GM12878 (cell line): ENCODE measurements at regions not wholly inside any gene's neighbourhood (a gene's known extent, or its start where the extent isn't known, plus 50 kb on each side); places are given as distances from the start of the nearest gene placed in this dataset.

Source experiments
- ATAC-seq: fragments of 200-7000 bp; cut with Tn5 transposase; 3 replicates; pipeline ENCODE4 v1.9.1; 2020; ENCODE audit warnings: mild to moderate bottlenecking, moderate library complexity
- BruUV-seq: library from RNA; stranded (reverse); fragments of 400-500 nt; replicated peaks from 2 replicates; lab custom pipeline; 2021; lab: Mats Ljungman, UMichigan
- CTCF ChIA-PET: fragments of 300-600 bp; sonication (Branson Sonifier 250); formaldehyde crosslinking; extraction: SDS; loops from one replicate; lab custom pipeline; 2021; ENCODE audit warnings: inconsistent platforms; lab: Yijun Ruan, JAX
- POLR2A ChIA-PET: fragments of 350-600 bp; formaldehyde crosslinking; extraction: SDS; loops from one replicate; lab custom pipeline; 2021; ENCODE audit warnings: inconsistent platforms; lab: Charles Lee
- RAD21 ChIA-PET: fragments of 300-600 bp; sonication (Branson Sonifier 250); formaldehyde crosslinking; loops from one replicate; lab custom pipeline; 2023; ENCODE audit warnings: antibody characterized with exemption; ENCODE audit not compliant: unreplicated experiment; lab: Charles Lee
- SMC1A ChIA-PET: fragments of 300-600 bp; sonication (Branson Sonifier 250); formaldehyde crosslinking; loops from one replicate; lab custom pipeline; 2023; ENCODE audit not compliant: unreplicated experiment, uncharacterized antibody; lab: Charles Lee
- DNase-seq: peaks from one replicate; pipeline ENCODE4 v3.0.0-alpha.2; 2011; ENCODE audit warnings: low read depth, low spot score
- FAIRE-seq: peaks from 3 replicates; lab custom pipeline; 2011; peaks lifted over from hg19 to GRCh38; lab: Jason Lieb, UNC
- H2AFZ ChIP-seq: 2 replicates; pipeline ENCODE4 v1.6.0; 2011; ENCODE audit warnings: low read depth, low read length, control low read depth; ENCODE audit not compliant: control insufficient read depth
- H3K27ac ChIP-seq: 2 replicates; pipeline ENCODE4 v1.5.1; 2011; ENCODE audit warnings: control low read depth; ENCODE audit not compliant: control insufficient read depth, insufficient read depth
- H3K27me3 ChIP-seq, 2 experiments: replicated peaks in 1 of 2; 2 replicates each; pipeline versions ENCODE4 v1.6.0 to v1.6.1; 2011; ENCODE audit warnings: low read length in 1 of 2; ENCODE audit not compliant: control insufficient read depth in 2 of 2, insufficient read depth in 2 of 2
- H3K36me3 ChIP-seq, 2 experiments: 2 replicates each; pipeline ENCODE4 v1.5.1; 2011; ENCODE audit warnings: low read length in 1 of 2; ENCODE audit not compliant: control insufficient read depth in 2 of 2, insufficient read depth in 2 of 2
- H3K4me1 ChIP-seq: 2 replicates; pipeline ENCODE4 v1.6.1; 2011; ENCODE audit warnings: mild to moderate bottlenecking, low read length, moderate library complexity, mixed read lengths; ENCODE audit not compliant: control insufficient read depth, insufficient read depth
- H3K4me2 ChIP-seq: 2 replicates; pipeline ENCODE4 v1.6.0; 2011; ENCODE audit warnings: control low read depth; ENCODE audit not compliant: control insufficient read depth, insufficient read depth
- H3K4me3 ChIP-seq: fragments of 200-600 bp; sonication (generic); 2 replicates; pipeline ENCODE4 v1.5.1; 2016
- H3K79me2 ChIP-seq: 2 replicates; pipeline ENCODE4 v1.6.0; 2011; ENCODE audit warnings: low read length; ENCODE audit not compliant: control insufficient read depth, insufficient read depth
- H3K9ac ChIP-seq: 2 replicates; pipeline ENCODE4 v1.8.0; 2011; ENCODE audit warnings: low read length, control low read depth, mixed read lengths; ENCODE audit not compliant: control insufficient read depth, insufficient read depth
- H3K9me3 ChIP-seq: replicated peaks from 3 replicates; pipeline ENCODE4 v1.5.1; 2011; ENCODE audit warnings: mild to moderate bottlenecking, low read length; ENCODE audit not compliant: control insufficient read depth, insufficient read depth
- H4K20me1 ChIP-seq: 2 replicates; pipeline ENCODE4 v1.6.0; 2011; ENCODE audit not compliant: control insufficient read depth, insufficient read depth
- BHLHE40 ChIP-seq, 2 experiments: fragments of 450-650 bp in 1 of 2; IDR thresholded peaks; 2 replicates each; pipeline ENCODE4 v1.6.1; 2011 to 2017; ENCODE audit warnings: low read depth in 2 of 2, borderline replicate concordance in 1 of 2, improper control_type of control experiment in 1 of 2, low read length in 1 of 2, mild to moderate bottlenecking in 1 of 2
- CTCF ChIP-seq, 3 experiments: IDR thresholded peaks in 2 of 3; conservative IDR thresholded peaks in 1 of 3; 2 replicates each; pipeline ENCODE4 v1.5.1; 2011; ENCODE audit warnings: low read depth in 3 of 3, low read length in 3 of 3, mild to moderate bottlenecking in 3 of 3, control low read depth in 2 of 3, moderate library complexity in 2 of 3, inconsistent platforms in 1 of 3, mixed read lengths in 1 of 3; ENCODE audit not compliant: control insufficient read depth in 2 of 3, insufficient read depth in 1 of 3; ENCODE audit errors: extremely low read depth in 1 of 3
- E2F4 ChIP-seq: IDR thresholded peaks from 2 replicates; pipeline ENCODE4 v1.6.1; 2012; ENCODE audit warnings: low read depth, low read length, improper control_type of control experiment
- EGR1 ChIP-seq, 2 experiments: IDR thresholded peaks; 1 replicate in 1 of 2; 2 replicates in 1 of 2; pipeline ENCODE4 v1.6.1; 2011 to 2012; ENCODE audit warnings: low read depth in 2 of 2, low read length in 2 of 2, borderline replicate concordance in 1 of 2, mild to moderate bottlenecking in 1 of 2, moderate library complexity in 1 of 2
- ESRRA ChIP-seq: IDR thresholded peaks from 2 replicates; pipeline ENCODE4 v1.6.1; 2012; ENCODE audit warnings: mild to moderate bottlenecking, low read length, improper control_type of control experiment
- IRF5 ChIP-seq: fragments of 450-650 bp; IDR thresholded peaks from 2 replicates; pipeline ENCODE4 v1.6.1; 2017; ENCODE audit warnings: borderline replicate concordance
- NFYB ChIP-seq: IDR thresholded peaks from 2 replicates; pipeline ENCODE4 v1.6.1; 2011; ENCODE audit warnings: low read depth, mild to moderate bottlenecking, low read length, improper control_type of control experiment, moderate library complexity; ENCODE audit not compliant: insufficient read depth
- NR2F1 ChIP-seq: fragments of 450-650 bp; conservative IDR thresholded peaks from 2 replicates; pipeline ENCODE4 v1.6.1; 2017; ENCODE audit warnings: mild to moderate bottlenecking
- PML ChIP-seq: IDR thresholded peaks from 2 replicates; pipeline ENCODE4 v1.6.1; 2012; ENCODE audit warnings: low read length, inconsistent platforms
- RELA ChIP-seq: fragments of 450-650 bp; IDR thresholded peaks from 2 replicates; pipeline ENCODE4 v1.8.0; 2014; ENCODE audit warnings: borderline replicate concordance; ENCODE audit not compliant: partially characterized antibody
- SKIL ChIP-seq: fragments of 450-650 bp; IDR thresholded peaks from 2 replicates; pipeline ENCODE4 v1.6.1; 2017; ENCODE audit warnings: mild to moderate bottlenecking, low read depth, inconsistent platforms; ENCODE audit not compliant: poor library complexity, severe bottlenecking
- SMAD5 ChIP-seq: IDR thresholded peaks from 2 replicates; pipeline ENCODE4 v1.6.1; 2016; ENCODE audit warnings: antibody characterized with exemption, low read depth
- SMC3 ChIP-seq: IDR thresholded peaks from 2 replicates; pipeline ENCODE4 v1.6.1; 2011; ENCODE audit warnings: low read length, improper control_type of control experiment, borderline replicate concordance
- SP1 ChIP-seq: IDR thresholded peaks from one replicate; pipeline ENCODE4 v1.6.1; 2011; ENCODE audit warnings: low read depth, low read length
- YBX1 ChIP-seq: fragments of 450-650 bp; IDR thresholded peaks from 2 replicates; pipeline ENCODE4 v1.6.1; 2016; ENCODE audit warnings: antibody characterized with exemption
- ZBED1 ChIP-seq: IDR thresholded peaks from 2 replicates; pipeline ENCODE4 v1.6.1; 2016; ENCODE audit warnings: borderline replicate concordance
- ZNF207 ChIP-seq: fragments of 450-650 bp; IDR thresholded peaks from 2 replicates; pipeline ENCODE4 v1.6.1; 2014; ENCODE audit warnings: antibody characterized with exemption, mild to moderate bottlenecking, borderline replicate concordance
- WGBS: methylation state at CpG from one replicate; pipeline ENCODE4 v1.1.6; 2016; ENCODE audit warnings: low lambda C conversion rate; ENCODE audit not compliant: insufficient replicate concordance, insufficient coverage; ENCODE audit errors: missing lambda C conversion rate; 5-methylcytosine and 5-hydroxymethylcytosine counted together
- in situ Hi-C: fragments of 300-500 bp; cut with MboI; formaldehyde crosslinking; loops from 9 replicates; pipeline ENCODE4 v1.14.3; 2018; ENCODE audit warnings: mixed read lengths
- intact Hi-C: fragments of 100-400 bp; cut with micrococcal nuclease; formaldehyde crosslinking; loops from one replicate; pipeline ENCODE4 v1.14.2; 2022; ENCODE audit not compliant: unreplicated experiment

GRCh38 chr14:36069535-36069900 lies 107.0 kb downstream of the PTCSC3 start:
- BruUV-seq: no TSS peak
- no peaks in the 10 kb centered on the region for H3K4me1 ChIP-seq
- ChIA-PET CTCF (interaction anchor here (0.7 to 10.4 kb wide), 51 partner anchors 9 to 872 kb away, joined by 3 to 224 read pairs (median 4); no protein-coding TSS in a partner anchor), RAD21 (interaction anchor here (0.9 to 4.5 kb wide), 15 partner anchors 14 to 872 kb away, joined by 3 to 65 read pairs (median 4); no protein-coding TSS in a partner anchor), POLR2A (interaction anchor here (0.7 to 1.4 kb wide), 2 partner anchors 187 to 304 kb away, joined by 3 to 4 read pairs; no protein-coding TSS in a partner anchor), SMC1A (interaction anchor here (0.9 to 6.4 kb wide), 17 partner anchors 9 to 1081 kb away, joined by 3 to 83 read pairs (median 7); no protein-coding TSS in a partner anchor)
- H3K79me2 ChIP-seq: no peaks in the 10 kb centered on the region
- DNase-seq (no peak), FAIRE-seq (peak; percentile 84), ATAC-seq (peak; percentile 96)
- no peak overlapping the region for H3K4me3 ChIP-seq
- WGBS: 26% methylated on average over 2 of the region's 2 CpGs
- no peaks in the 10 kb centered on the region for H4K20me1 ChIP-seq
- no peaks in the 10 kb centered on the region for H3K36me3 ChIP-seq
- H3K9ac ChIP-seq: no peak overlapping the region
- intact Hi-C loops: loop anchor here (1.0 to 2.0 kb wide), 2 partner anchors 107 to 186 kb away; no protein-coding TSS in a partner anchor
- H3K27me3 ChIP-seq: no peaks in the 10 kb centered on the region
- no peaks in the 10 kb centered on the region for H3K9me3 ChIP-seq
- H3K4me2 ChIP-seq: no peak overlapping the region
- no peak overlapping the region for H3K27ac ChIP-seq
- in situ Hi-C loops: loop anchor here (5.0 to 10.0 kb wide), 3 partner anchors 187 to 535 kb away; no protein-coding TSS in a partner anchor
- H2AFZ ChIP-seq: no peak overlapping the region
- no peak for TF ChIP-seq NR2F1
- TF ChIP-seq BHLHE40 (IDR thresholded peaks at IDR 0.05; ENCODE audit: borderline replicate concordance in 1 of 2, low read depth in 2 of 2, low read length in 1 of 2): peak in 1 of 2 experiments; percentile 4; a peak in 1 of 4 replicates
- TF ChIP-seq ZNF207: no peak
- TF ChIP-seq YBX1: no peak
- TF ChIP-seq SMAD5: no peak
- TF ChIP-seq ESRRA: no peak
- no peak for TF ChIP-seq SP1
- no peak for TF ChIP-seq PML
- TF ChIP-seq E2F4: no peak
- TF ChIP-seq IRF5: no peak
- no peak for TF ChIP-seq EGR1 (IDR thresholded peaks at IDR 0.05; ENCODE audit: borderline replicate concordance in 1 of 2, low read depth in 2 of 2, low read length in 2 of 2)
- TF ChIP-seq ZBED1: no peak
- TF ChIP-seq NFYB: 0 out of 2 replicates have a peak, but pooled peaks have one; percentile 41
- TF ChIP-seq SKIL: peak; percentile 22
- no peak for TF ChIP-seq RELA
- peak; percentile 63; the same call in 1 of the 2 replicates for TF ChIP-seq SMC3
- peak; percentile 70 to 76 (median 74) for TF ChIP-seq CTCF (IDR thresholded peaks at IDR 0.05 in 2 of 3, conservative IDR thresholded peaks at IDR 0.05 in 1 of 3; ENCODE audit: control insufficient read depth in 2 of 3, extremely low read depth in 1 of 3, insufficient read depth in 1 of 3, low read depth in 3 of 3, low read length in 3 of 3)
